NCI-H526 (cell line): ENCODE measurements at regions not wholly inside any gene's neighbourhood (a gene's known extent, or its start where the extent isn't known, plus 50 kb on each side); places are given as distances from the start of the nearest gene placed in this dataset.

ENCODE experiments used
- DNase-seq, 2 experiments: peaks; one replicate each; lab custom pipeline; 2025; lab: John Stamatoyannopoulos, UW

- peak in 1 of 2 experiments; percentile 1 for DNase-seq
Observed at GRCh38 chr6:23170049-23170448, 600.7 kb downstream of the HDGFL1 start.

- no peak for DNase-seq
Observed at GRCh38 chr6:23173234-23173633, 603.9 kb downstream of the HDGFL1 start.

- DNase-seq = no peak
Observed at GRCh38 chr6:23174781-23175361, 605.5 kb downstream of the HDGFL1 start.

- no peak for DNase-seq
Observed at GRCh38 chr6:23175391-23175790, 606.0 kb downstream of the HDGFL1 start.

- DNase-seq = no peak
Observed at GRCh38 chr6:23176471-23176870, 607.1 kb downstream of the HDGFL1 start.

GRCh38 chr6:23176883-23177282 lies 607.5 kb downstream of the HDGFL1 start:
- no peak for DNase-seq

GRCh38 chr6:23177806-23178205 lies 608.4 kb downstream of the HDGFL1 start:
- no peak for DNase-seq

GRCh38 chr6:23179994-23180393 lies 610.6 kb downstream of the HDGFL1 start:
- DNase-seq = no peak

- DNase-seq = no peak
Observed at GRCh38 chr6:23180504-23181293, 611.3 kb downstream of the HDGFL1 start.

- DNase-seq = no peak
Observed at GRCh38 chr6:23181356-23182110, 612.2 kb downstream of the HDGFL1 start.

- no peak for DNase-seq
Observed at GRCh38 chr6:23183846-23184245, 614.5 kb downstream of the HDGFL1 start.

GRCh38 chr6:23184351-23184750 lies 615.0 kb downstream of the HDGFL1 start:
- DNase-seq = no peak

GRCh38 chr6:23195487-23195886 lies 626.1 kb downstream of the HDGFL1 start:
- DNase-seq = no peak

- no peak for DNase-seq
Observed at GRCh38 chr6:23199541-23199940, 630.2 kb downstream of the HDGFL1 start.

- DNase-seq = no peak
Observed at GRCh38 chr6:23200946-23201345, 631.6 kb downstream of the HDGFL1 start.

- no peak for DNase-seq
Observed at GRCh38 chr6:23202207-23202606, 632.8 kb downstream of the HDGFL1 start.

- no peak for DNase-seq
Observed at GRCh38 chr6:23212398-23212797, 643.0 kb downstream of the HDGFL1 start.

GRCh38 chr6:23213193-23213592 lies 643.8 kb downstream of the HDGFL1 start:
- no peak for DNase-seq

- no peak for DNase-seq
Observed at GRCh38 chr6:23213651-23214050, 644.3 kb downstream of the HDGFL1 start.

- peak in 1 of 2 experiments; percentile 1 for DNase-seq
Observed at GRCh38 chr6:23218751-23219150, 649.4 kb downstream of the HDGFL1 start.

GRCh38 chr6:23222724-23223123 lies 653.4 kb downstream of the HDGFL1 start:
- no peak for DNase-seq

GRCh38 chr6:23224540-23224939 lies 655.2 kb downstream of the HDGFL1 start:
- DNase-seq = no peak

GRCh38 chr6:23228439-23229024 lies 659.2 kb downstream of the HDGFL1 start:
- peak in 1 of 2 experiments; percentile 26 for DNase-seq
